IMR-90 (cell line): ENCODE measurements at regions not wholly inside any gene's neighbourhood (a gene's known extent, or its start where the extent isn't known, plus 50 kb on each side); places are given as distances from the start of the nearest gene placed in this dataset.

Experiments
- MAFK ChIP-seq: IDR thresholded peaks from 2 replicates; pipeline ENCODE4 v1.6.1; 2012; ENCODE audit warnings: low read depth, low read length, improper control_type of control experiment
- POLR2A ChIP-seq: IDR thresholded peaks from 2 replicates; pipeline ENCODE4 v1.6.1; 2012; ENCODE audit warnings: mild to moderate bottlenecking, low read depth, low read length
- RFX5 ChIP-seq: IDR thresholded peaks from 2 replicates; pipeline ENCODE4 v1.8.0; 2012; ENCODE audit warnings: low read depth, mild to moderate bottlenecking, low read length, moderate library complexity

GRCh38 chr2:415986-416610 is 128.2 kb upstream of the ALKAL2 start:
- TF ChIP-seq POLR2A = no peak
- TF ChIP-seq RFX5 = no peak
- no peak for TF ChIP-seq MAFK
